Raji (cell line): ENCODE measurements at regions not wholly inside any gene's neighbourhood (a gene's known extent, or its start where the extent isn't known, plus 50 kb on each side); places are given as distances from the start of the nearest gene placed in this dataset.

Source experiments
- POLR2A ChIP-seq: IDR thresholded peaks from 2 replicates; pipeline ENCODE4 v1.6.1; 2011; ENCODE audit warnings: low read depth, low read length, control low read depth; ENCODE audit not compliant: insufficient read depth

- no peak for TF ChIP-seq POLR2A
Observed at GRCh38 chr22:48720662-48721394, 1106.8 kb downstream of the BRD1 start.

- no peak for TF ChIP-seq POLR2A
Observed at GRCh38 chr22:48719978-48720661, 1107.6 kb downstream of the BRD1 start.

- TF ChIP-seq POLR2A: no peak
Observed at GRCh38 chr22:48718818-48719500, 1108.7 kb downstream of the BRD1 start.

- no peak for TF ChIP-seq POLR2A
Observed at GRCh38 chr22:48717883-48718817, 1109.5 kb downstream of the BRD1 start.

GRCh38 chr22:48717076-48717810 lies 1110.4 kb downstream of the BRD1 start:
- no peak for TF ChIP-seq POLR2A

- no peak for TF ChIP-seq POLR2A
Observed at GRCh38 chr22:48715511-48715910, 1112.2 kb downstream of the BRD1 start.

GRCh38 chr22:48714231-48714630 lies 1113.4 kb downstream of the BRD1 start:
- no peak for TF ChIP-seq POLR2A

GRCh38 chr22:48713272-48714205 lies 1114.1 kb downstream of the BRD1 start:
- no peak for TF ChIP-seq POLR2A

GRCh38 chr22:48712558-48713271 lies 1115.0 kb downstream of the BRD1 start:
- no peak for TF ChIP-seq POLR2A

- no peak for TF ChIP-seq POLR2A
Observed at GRCh38 chr22:48711669-48712068, 1116.0 kb downstream of the BRD1 start.

- TF ChIP-seq POLR2A: no peak
Observed at GRCh38 chr22:48711031-48711431, 1116.6 kb downstream of the BRD1 start.

GRCh38 chr22:48710410-48710809 lies 1117.3 kb downstream of the BRD1 start:
- no peak for TF ChIP-seq POLR2A

- no peak for TF ChIP-seq POLR2A
Observed at GRCh38 chr22:48709976-48710375, 1117.7 kb downstream of the BRD1 start.
